ENCODE measurements at regions not wholly inside any gene's neighbourhood (a gene's known extent, or its start where the extent isn't known, plus 50 kb on each side); places are given as distances from the start of the nearest gene placed in this dataset.

DNA sequence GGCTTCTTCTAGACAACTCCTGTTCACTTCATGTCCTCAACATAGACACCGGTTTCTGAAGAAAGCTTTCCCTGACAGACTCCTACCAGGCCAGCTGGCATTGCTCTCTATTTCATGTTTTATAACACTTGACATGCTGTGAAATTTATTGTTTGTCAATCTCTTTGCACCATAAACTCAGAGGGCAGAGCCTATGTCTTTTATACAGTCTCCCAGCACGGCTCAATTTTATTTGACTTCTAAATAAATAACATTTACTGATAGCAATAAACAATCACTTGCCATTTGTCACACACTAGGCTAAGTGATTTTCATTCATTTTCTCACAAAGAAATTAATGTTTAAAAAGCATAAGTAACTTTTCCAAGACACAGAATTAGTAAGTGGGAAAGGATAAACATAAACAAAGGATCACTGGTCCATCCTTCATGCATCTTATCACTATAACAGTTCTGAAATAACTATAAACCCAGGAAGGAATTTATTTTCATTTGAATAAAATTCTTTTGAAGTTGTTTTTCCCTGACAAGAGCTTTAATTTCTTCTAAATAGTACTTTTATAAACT lies 577.6 kb downstream of the TECRL start:
- DNase-seq (ENCODE audit: low read depth): no peak

GRCh38 chr4:63817196-63817865 lies 591.9 kb downstream of the TECRL start:
- H3K4me3 ChIP-seq (ENCODE audit: low read depth, low read length): no peak overlapping the region
- no peak for DNase-seq (ENCODE audit: low read depth)

More for the DNA sequence above, 577.6 kb downstream of the TECRL start:
- H3K4me3 ChIP-seq (ENCODE audit: low read depth, low read length): no peak overlapping the region

- no peak overlapping the region for H3K4me3 ChIP-seq (ENCODE audit: low read depth, low read length)
- DNase-seq (ENCODE audit: low read depth): no peak
Measured at GRCh38 chr4:63814171-63814964, 594.9 kb downstream of the TECRL start.

GRCh38 chr4:63799166-63799565 lies 610.1 kb downstream of the TECRL start:
- no peak overlapping the region for H3K4me3 ChIP-seq (ENCODE audit: low read depth, low read length)
- no peak for DNase-seq (ENCODE audit: low read depth)

DNA sequence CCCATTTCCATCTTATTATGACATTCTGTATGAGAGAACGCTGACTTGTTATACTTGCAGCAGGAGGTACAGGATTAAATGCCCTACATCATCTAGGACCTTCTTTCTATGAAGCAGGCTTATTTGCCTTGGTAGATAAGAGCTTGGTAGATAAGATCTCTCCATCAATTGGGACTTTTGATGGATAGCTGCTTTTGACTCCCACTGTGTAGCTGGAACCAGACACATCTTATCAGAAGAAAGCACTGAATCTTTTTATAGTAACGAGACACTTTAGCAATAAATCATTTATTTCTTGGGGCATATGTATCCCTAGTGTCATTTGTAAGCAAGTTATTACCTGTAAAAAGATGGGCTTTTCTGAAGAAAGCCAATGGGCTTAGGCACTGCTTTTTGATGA lies 613.9 kb downstream of the TECRL start:
- no peak for DNase-seq (ENCODE audit: low read depth)
- H3K4me3 ChIP-seq (ENCODE audit: low read depth, low read length): no peak overlapping the region

GRCh38 chr4:63790377-63790776 lies 618.9 kb downstream of the TECRL start:
- no peak overlapping the region for H3K4me3 ChIP-seq (ENCODE audit: low read depth, low read length)
- DNase-seq (ENCODE audit: low read depth): no peak

DNA sequence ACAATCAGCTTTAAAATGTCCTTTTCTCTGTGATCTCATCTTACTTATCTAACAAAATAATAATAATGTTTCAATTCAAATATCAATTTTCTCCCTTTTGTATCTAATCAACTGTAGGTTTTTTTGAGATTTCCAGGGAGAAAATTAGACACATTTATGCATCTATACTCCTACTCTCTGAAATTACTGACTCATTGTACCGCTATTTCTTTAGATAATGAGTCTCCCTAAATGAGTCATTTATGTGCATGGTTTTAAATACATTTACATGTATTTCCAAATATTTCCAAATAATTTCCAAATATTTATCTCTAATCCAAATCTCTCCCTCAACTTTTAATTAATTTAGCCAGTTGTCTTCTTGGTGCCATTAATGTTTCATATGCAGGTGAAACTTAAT lies 621.0 kb downstream of the TECRL start:
- H3K4me3 ChIP-seq (ENCODE audit: low read depth, low read length): no peak overlapping the region
- no peak for DNase-seq (ENCODE audit: low read depth)

- DNase-seq (ENCODE audit: low read depth): no peak
- no peak overlapping the region for H3K4me3 ChIP-seq (ENCODE audit: low read depth, low read length)
Measured at GRCh38 chr4:63787326-63787725, 621.9 kb downstream of the TECRL start.

DNA sequence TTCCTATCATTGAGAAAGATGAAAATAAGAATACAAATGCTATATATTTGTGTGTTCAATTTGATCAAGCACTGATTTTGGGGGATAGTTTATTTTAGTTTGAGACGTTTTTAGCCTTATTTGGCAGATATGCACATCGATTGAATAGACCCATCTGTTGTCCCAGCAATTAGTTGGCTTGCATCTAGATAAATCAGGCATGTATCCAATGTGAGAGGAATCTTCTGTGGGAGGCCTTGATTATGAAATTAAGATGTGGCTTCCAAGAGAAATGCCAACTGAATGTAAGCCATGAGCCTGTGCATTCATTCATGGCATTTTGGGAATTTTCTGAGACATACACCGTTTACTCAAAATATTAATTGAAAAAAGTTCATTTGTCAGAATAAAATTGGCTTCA lies 623.1 kb downstream of the TECRL start:
- H3K4me3 ChIP-seq (ENCODE audit: low read depth, low read length): no peak overlapping the region
- no peak for DNase-seq (ENCODE audit: low read depth)

- no peak for DNase-seq (ENCODE audit: low read depth)
- no peak overlapping the region for H3K4me3 ChIP-seq (ENCODE audit: low read depth, low read length)
Measured at GRCh38 chr4:63784822-63785221, 624.4 kb downstream of the TECRL start.

DNA sequence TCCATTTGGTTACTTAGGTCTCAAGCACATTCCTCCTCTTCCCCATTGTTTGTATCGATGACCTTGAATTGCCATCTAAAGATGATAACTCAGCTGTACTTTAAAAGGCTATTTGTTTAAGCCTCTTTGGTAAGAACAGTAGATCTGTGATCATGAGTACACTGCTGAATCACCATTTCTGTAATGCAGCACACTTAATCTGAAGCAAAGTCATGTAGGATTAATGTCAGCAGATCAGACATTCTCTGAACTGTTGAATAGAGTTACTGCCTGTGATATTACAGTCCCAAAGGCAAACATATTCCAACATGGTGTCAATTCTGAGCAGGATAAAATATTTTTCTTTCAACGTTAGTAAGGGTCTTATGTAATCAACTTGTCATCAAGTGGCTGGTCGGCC lies 631.6 kb downstream of the TECRL start:
- no peak for DNase-seq (ENCODE audit: low read depth)
- H3K4me3 ChIP-seq (ENCODE audit: low read depth, low read length): no peak overlapping the region

DNA sequence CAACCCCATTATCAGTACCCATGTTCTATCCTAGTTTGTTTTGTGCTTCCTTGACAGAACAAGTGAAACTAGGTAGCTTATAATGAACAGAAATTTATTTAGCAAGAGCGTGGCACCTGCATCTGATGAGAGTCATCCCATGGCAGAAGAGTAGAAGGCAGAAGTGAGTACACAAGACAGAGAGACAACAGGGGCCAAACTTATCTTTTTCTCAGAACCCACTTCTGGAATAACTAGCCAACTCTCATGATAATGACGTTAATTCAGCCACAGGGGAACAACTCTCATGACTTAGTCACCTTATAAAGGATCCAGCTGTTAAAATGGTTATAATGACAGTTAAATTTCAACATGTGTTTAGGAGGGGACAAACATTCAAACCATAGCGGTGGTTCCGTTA lies 644.9 kb downstream of the TECRL start:
- no peak overlapping the region for H3K4me3 ChIP-seq (ENCODE audit: low read depth, low read length)
- DNase-seq (ENCODE audit: low read depth): no peak

DNA sequence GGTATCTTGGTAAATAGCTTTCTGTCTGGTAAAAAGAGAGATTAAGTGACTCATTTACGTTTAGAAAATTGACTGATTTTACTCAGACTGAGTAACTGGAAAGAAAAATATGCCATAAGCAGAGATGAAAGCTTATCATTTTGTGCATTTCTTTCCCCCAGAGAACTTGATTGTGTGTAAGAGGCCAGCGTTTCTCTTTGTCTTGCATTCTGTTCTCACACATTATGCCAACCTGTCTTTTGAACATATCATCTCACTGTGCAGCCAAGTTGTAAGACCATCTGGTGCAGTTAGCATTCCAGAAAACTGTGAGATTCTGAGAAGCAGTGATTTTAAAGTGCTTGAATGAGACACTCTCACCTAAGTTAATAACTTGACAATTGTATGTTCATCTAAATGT lies 651.3 kb downstream of the TECRL start:
- no peak for DNase-seq (ENCODE audit: low read depth)
- H3K4me3 ChIP-seq (ENCODE audit: low read depth, low read length): no peak overlapping the region

DNA sequence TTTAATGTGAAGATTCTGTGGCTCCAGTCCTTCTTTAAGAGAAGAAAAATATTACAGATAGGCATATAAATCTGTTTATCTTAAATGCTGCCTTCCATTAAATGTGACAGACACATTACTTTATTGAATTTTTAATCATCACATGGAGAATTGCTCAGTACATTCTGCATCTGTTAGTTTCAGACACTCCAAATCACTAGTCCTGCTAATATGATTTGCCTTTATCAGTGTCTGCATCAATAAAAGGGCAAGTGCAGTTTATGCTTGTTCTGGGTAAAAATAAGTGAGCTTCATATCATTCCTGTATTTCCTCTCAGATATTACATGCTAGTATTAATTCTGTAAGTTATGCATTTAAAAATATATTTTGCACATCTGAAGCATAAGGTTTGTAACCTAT lies 666.4 kb downstream of the TECRL start:
- H3K4me3 ChIP-seq (ENCODE audit: low read depth, low read length): no peak overlapping the region
- no peak for DNase-seq (ENCODE audit: low read depth)

- no peak for DNase-seq (ENCODE audit: low read depth)
- H3K4me3 ChIP-seq (ENCODE audit: low read depth, low read length): no peak overlapping the region
Measured at GRCh38 chr4:63729519-63729918, 679.7 kb downstream of the TECRL start.

DNA sequence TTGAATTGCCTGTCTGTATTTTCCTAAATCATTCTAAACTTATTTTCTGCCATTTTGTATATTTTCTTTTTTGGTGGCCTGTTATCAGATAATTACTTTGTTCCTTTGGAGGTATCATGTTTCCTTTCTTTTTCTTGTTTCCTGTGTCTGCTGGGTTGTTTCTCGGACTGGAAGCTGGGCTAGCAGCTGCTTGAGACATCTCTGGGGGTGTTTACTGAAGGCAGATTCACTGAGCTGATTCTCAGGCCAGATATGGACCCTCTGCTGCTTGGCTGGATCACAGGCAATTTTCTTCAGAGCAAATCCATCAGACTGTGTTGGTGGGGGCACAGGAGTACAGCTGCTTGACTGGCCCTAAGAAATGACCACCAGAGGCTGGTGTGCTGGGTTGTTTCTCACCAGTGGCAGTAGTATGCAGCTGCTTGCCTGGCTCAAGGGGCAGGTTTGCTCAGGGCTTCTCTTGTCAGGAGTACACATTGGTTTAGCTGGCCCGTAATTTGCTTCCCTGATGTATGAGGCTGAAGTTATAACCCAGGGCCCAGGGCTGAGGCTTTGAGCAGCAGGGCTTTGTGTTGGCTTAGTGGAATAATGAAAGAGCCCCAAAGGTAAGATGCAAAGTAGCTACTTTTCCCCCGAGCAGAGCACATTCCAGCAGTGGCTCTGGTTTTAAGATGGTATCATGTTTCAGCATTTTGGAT lies 680.6 kb downstream of the TECRL start:
- DNase-seq (ENCODE audit: low read depth): no peak
- no peak overlapping the region for H3K4me3 ChIP-seq (ENCODE audit: low read depth, low read length)

- no peak for DNase-seq (ENCODE audit: low read depth)
Measured at GRCh38 chr4:63717384-63717783, 691.9 kb downstream of the TECRL start.

GRCh38 chr4:63708661-63709060 lies 700.6 kb downstream of the TECRL start:
- DNase-seq (ENCODE audit: low read depth): no peak
- no peak overlapping the region for H3K4me3 ChIP-seq (ENCODE audit: low read depth, low read length)

More at GRCh38 chr4:63717384-63717783, 691.9 kb downstream of the TECRL start:
- no peak overlapping the region for H3K4me3 ChIP-seq (ENCODE audit: low read depth, low read length)

DNA sequence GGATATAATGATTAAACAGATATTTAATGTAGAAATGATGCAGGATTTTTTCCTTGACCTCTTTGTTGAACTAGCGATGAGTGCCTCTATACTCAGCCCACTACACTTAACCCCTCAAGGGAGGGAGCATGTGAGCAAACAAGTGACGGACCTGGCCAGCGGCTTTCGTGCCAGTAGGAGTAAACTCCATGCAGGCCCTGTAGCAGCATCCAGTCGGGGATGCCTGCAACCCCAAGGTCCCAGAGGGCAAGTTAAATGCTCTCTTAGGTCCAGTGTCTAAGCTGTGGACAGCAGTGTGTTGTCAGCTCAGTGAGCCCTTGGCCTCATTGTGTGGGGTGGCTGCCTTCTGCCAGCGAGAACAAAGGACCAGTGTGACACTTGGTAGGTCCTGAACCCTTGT lies 708.7 kb downstream of the TECRL start:
- no peak overlapping the region for H3K4me3 ChIP-seq (ENCODE audit: low read depth, low read length)

DNA sequence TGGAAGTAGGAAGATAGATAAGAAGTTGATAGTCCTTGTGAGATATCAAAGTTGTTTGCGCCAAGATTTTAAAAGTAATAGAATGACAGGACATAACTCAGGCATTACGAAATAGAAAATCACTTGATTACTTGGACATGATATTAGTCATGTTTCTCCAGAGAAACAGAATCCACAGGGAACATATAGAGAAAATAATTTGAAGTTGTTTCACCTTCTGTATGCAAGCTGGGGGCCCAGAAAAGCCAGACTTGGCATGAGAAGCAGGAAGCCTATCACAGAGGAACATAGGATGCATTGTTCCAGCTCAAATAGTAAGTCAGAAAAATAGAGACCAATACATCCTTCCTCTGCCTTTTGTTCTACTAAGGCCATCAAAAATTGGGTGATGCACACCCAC lies 715.9 kb downstream of the TECRL start:
- H3K4me3 ChIP-seq (ENCODE audit: low read depth, low read length): no peak overlapping the region
- DNase-seq (ENCODE audit: low read depth): no peak

More for the DNA sequence above, 708.7 kb downstream of the TECRL start:
- no peak for DNase-seq (ENCODE audit: low read depth)
